ENCODE measurements at regions not wholly inside any gene's neighbourhood (a gene's known extent, or its start where the extent isn't known, plus 50 kb on each side); places are given as distances from the start of the nearest gene placed in this dataset.

DNA sequence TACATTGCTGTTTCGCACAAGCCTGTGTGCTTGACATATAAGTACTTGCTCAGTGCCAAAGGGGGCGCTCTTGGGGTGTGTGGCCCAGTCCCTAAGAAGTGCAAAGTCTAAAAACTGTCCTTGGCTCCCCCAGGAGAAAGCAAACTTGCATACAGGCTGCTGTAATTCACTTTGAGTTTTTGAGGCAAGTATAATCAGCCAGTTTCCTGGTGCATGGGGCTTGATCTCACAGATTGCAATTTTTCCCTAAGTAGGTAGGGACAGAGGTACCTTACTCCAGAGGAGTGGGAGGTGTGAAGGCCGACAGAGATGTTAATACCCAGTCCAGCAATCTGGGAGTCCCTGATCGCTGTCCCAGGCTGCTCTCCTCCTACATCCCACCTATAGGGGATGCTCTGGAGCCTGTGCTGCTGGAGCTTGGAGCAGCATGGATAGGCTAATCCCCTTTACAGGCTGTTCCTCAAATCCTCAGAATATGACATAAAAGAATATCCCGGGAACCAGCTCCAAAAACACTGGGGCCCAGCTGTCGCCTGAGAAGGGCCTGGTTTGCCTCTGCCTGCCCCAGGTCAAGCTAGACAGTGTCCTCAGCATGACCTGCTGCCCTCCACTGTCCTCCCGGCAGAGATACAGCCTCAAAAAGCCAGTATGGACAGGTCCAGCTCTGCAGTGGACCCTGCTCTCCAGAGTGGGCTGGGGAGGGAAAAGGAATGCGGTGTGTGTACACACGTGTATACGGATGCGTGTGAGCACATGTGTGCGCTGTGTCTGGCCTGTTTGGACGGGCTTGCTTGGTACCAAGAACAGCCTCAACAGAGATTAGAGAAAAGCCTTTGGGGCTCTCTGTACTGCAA lies 136.5 kb upstream of the HAAO start:
- peak; percentile 42 for DNase-seq (ENCODE audit: low spot score)
- Histone ChIP-seq H3K36me3 (ENCODE audit: insufficient read depth, low read length) (no peaks in the 10 kb centered on the region), H3K4me1 (ENCODE audit: insufficient read depth, low read length, poor library complexity, severe bottlenecking) (no peaks in the 10 kb centered on the region), H3K79me2 (ENCODE audit: insufficient read depth, low read depth, low read length) (no peaks in the 10 kb centered on the region), H3K4me2 (ENCODE audit: low read length) (no peak overlapping the region), H3K4me3 (ENCODE audit: low read depth, low read length, poor library complexity, severe bottlenecking) (no peak overlapping the region), H3K9me3 (ENCODE audit: low read length) (no peaks in the 10 kb centered on the region), H4K20me1 (ENCODE audit: insufficient read depth, low read length) (no peaks in the 10 kb centered on the region), H3K27ac (ENCODE audit: low read depth, low read length, poor library complexity, severe bottlenecking) (no peak overlapping the region), H2AFZ (ENCODE audit: low read length) (no peak overlapping the region), H3K9me2 (ENCODE audit: insufficient read depth, low read length) (no peaks in the 10 kb centered on the region)
- ChIA-PET CTCF (ENCODE audit: unreplicated experiment) (no interaction called here), POLR2A (interaction anchor here (0.5 kb wide), 1 partner anchor 38 kb away, joined by 3 read pairs; no protein-coding TSS in a partner anchor)
- BruUV-seq (replicated peaks): no TSS peak
- TF ChIP-seq, protein P1, sequence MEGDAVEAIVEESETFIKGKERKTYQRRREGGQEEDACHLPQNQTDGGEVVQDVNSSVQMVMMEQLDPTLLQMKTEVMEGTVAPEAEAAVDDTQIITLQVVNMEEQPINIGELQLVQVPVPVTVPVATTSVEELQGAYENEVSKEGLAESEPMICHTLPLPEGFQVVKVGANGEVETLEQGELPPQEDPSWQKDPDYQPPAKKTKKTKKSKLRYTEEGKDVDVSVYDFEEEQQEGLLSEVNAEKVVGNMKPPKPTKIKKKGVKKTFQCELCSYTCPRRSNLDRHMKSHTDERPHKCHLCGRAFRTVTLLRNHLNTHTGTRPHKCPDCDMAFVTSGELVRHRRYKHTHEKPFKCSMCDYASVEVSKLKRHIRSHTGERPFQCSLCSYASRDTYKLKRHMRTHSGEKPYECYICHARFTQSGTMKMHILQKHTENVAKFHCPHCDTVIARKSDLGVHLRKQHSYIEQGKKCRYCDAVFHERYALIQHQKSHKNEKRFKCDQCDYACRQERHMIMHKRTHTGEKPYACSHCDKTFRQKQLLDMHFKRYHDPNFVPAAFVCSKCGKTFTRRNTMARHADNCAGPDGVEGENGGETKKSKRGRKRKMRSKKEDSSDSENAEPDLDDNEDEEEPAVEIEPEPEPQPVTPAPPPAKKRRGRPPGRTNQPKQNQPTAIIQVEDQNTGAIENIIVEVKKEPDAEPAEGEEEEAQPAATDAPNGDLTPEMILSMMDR (conservative IDR thresholded peaks at IDR 0.05; ENCODE audit: low read length): peak; percentile 63
- TF ChIP-seq EZH2phosphoT487 (IDR thresholded peaks at IDR 0.05; ENCODE audit: borderline replicate concordance, low read depth, low read length): no peak
- intact Hi-C loops (cut with micrococcal nuclease; ENCODE audit: unreplicated experiment): no loop called here

DNA sequence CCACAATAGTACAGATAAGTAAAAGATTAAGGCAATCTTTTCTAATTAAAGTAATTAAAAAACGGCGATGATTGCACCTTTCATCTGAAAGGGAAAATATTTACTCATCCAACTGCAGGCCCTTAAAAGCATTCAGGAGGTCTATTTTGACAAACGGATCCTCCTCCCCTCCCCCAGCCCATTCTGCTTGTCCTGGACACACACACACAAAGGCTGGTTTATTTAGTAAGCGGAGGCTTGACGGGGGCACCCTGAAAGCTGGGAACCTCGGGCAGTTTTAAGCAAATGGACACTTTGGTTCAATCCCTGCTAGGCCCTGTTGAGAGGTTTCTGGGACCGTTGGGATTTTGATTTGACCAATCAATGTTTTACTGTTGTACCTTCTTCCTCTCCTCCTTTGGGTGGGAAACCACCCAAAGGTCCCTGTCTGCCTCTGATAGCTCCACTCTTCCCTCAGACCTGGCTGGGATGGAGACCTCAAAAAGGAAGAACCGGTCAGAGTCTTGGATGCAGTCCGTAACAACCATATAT lies 135.8 kb upstream of the HAAO start:
- CTCF ChIA-PET (ENCODE audit: unreplicated experiment): interaction anchor here (0.6 kb wide), 1 partner anchor 1226 kb away, joined by 8 read pairs; no protein-coding TSS in a partner anchor
- TF ChIP-seq, protein P1 (conservative IDR thresholded peaks at IDR 0.05; ENCODE audit: low read length): no peak
- TF ChIP-seq EZH2phosphoT487 (IDR thresholded peaks at IDR 0.05; ENCODE audit: borderline replicate concordance, low read depth, low read length): no peak
- Histone ChIP-seq H3K9me2 (ENCODE audit: insufficient read depth, low read length) (no peaks in the 10 kb centered on the region), H3K4me2 (ENCODE audit: low read length) (no peak overlapping the region), H3K27ac (ENCODE audit: low read depth, low read length, poor library complexity, severe bottlenecking) (no peak overlapping the region), H3K4me3 (ENCODE audit: low read depth, low read length, poor library complexity, severe bottlenecking) (no peak overlapping the region), H2AFZ (ENCODE audit: low read length) (no peak overlapping the region), H4K20me1 (ENCODE audit: insufficient read depth, low read length) (no peaks in the 10 kb centered on the region), H3K9me3 (ENCODE audit: low read length) (no peaks in the 10 kb centered on the region), H3K4me1 (ENCODE audit: insufficient read depth, low read length, poor library complexity, severe bottlenecking) (no peaks in the 10 kb centered on the region), H3K79me2 (ENCODE audit: insufficient read depth, low read depth, low read length) (no peaks in the 10 kb centered on the region), H3K36me3 (ENCODE audit: insufficient read depth, low read length) (no peaks in the 10 kb centered on the region)
- POLR2A ChIA-PET: interaction anchor here (0.5 kb wide), 1 partner anchor 39 kb away, joined by 3 read pairs; no protein-coding TSS in a partner anchor
- DNase-seq (ENCODE audit: low spot score): no peak
- BruUV-seq (replicated peaks): no TSS peak
- intact Hi-C loops (cut with micrococcal nuclease; ENCODE audit: unreplicated experiment): no loop called here

All from OCI-LY7 (cell line).